Colonic mucosa (tissue), 4 donors: ENCODE measurements at regions not wholly inside any gene's neighbourhood (a gene's known extent, or its start where the extent isn't known, plus 50 kb on each side); places are given as distances from the start of the nearest gene placed in this dataset.

Experiments used
- DNase-seq: peaks from one replicate; pipeline ENCODE4 v3.0.0-alpha.2; 2020
- H3K27ac ChIP-seq: fragments of 200-600 bp; one replicate; pipeline ENCODE4 v1.8.0; 2021
- H3K27me3 ChIP-seq: fragments of 200-600 bp; one replicate; pipeline ENCODE4 v1.8.0; 2021
- H3K36me3 ChIP-seq: fragments of 200-600 bp; one replicate; pipeline ENCODE4 v1.8.0; 2021
- H3K4me1 ChIP-seq: fragments of 200-600 bp; one replicate; pipeline ENCODE4 v1.8.0; 2021; ENCODE audit warnings: mild to moderate bottlenecking
- H3K4me3 ChIP-seq: fragments of 200-600 bp; one replicate; pipeline ENCODE4 v1.8.0; 2021
- H3K9ac ChIP-seq, 2 donors: one replicate each; pipeline ENCODE4 v1.7.0; 2013; ENCODE audit warnings: control low read depth in 2 of 2, low read depth in 2 of 2, low read length in 2 of 2
- H3K9me3 ChIP-seq: fragments of 200-600 bp; one replicate; pipeline ENCODE4 v1.8.0; 2021
- intact Hi-C: fragments of 100-400 bp; cut with DNase I; formaldehyde crosslinking; loops from one replicate; pipeline ENCODE4 v1.14.1; 2022
- TF ChIP-seq, protein P1 (sequence below): fragments of 200-600 bp; IDR thresholded peaks from one replicate; pipeline ENCODE4 v1.8.0; 2022; ENCODE audit warnings: antibody characterized with exemption, mild to moderate bottlenecking
- donor health status: healthy.
- donor health status: DM: no; HTN: no; CAD: no.
- donor health status: DM: no; HTN: no; CAD: no.

GRCh38 chr5:88588609-88589008 lies 294.4 kb downstream of the MEF2C start:
- TF ChIP-seq, protein P1, sequence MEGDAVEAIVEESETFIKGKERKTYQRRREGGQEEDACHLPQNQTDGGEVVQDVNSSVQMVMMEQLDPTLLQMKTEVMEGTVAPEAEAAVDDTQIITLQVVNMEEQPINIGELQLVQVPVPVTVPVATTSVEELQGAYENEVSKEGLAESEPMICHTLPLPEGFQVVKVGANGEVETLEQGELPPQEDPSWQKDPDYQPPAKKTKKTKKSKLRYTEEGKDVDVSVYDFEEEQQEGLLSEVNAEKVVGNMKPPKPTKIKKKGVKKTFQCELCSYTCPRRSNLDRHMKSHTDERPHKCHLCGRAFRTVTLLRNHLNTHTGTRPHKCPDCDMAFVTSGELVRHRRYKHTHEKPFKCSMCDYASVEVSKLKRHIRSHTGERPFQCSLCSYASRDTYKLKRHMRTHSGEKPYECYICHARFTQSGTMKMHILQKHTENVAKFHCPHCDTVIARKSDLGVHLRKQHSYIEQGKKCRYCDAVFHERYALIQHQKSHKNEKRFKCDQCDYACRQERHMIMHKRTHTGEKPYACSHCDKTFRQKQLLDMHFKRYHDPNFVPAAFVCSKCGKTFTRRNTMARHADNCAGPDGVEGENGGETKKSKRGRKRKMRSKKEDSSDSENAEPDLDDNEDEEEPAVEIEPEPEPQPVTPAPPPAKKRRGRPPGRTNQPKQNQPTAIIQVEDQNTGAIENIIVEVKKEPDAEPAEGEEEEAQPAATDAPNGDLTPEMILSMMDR, result no peak
- Histone ChIP-seq H3K9me3 (no peaks in the 10 kb centered on the region), H3K36me3 (no peaks in the 10 kb centered on the region), H3K27ac (no peak overlapping the region), H3K4me1 (no peaks in the 10 kb centered on the region), H3K9ac (no peak overlapping the region), H3K4me3 (no peak overlapping the region), H3K27me3 (no peaks in the 10 kb centered on the region)
- DNase-seq, result no peak
- intact Hi-C loops, result no loop called here

DNA sequence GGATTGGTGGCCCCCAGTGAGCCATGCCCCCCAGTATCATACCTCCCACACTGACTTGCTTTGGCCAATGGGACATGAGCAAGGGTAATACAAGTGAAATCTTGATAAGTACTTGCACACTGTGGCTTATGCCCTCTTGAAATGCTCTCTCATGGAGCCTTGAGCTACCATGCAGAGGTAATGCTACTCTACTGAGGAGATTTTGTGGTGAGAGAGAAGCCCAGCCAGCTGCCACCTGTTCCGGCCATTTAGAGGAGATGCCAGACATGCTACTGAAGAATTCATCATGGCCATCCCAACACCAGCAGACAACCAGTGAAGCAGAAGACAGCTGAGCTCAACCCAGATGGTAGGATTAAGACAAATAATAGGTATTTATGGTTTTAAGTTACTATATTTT lies 299.5 kb downstream of the MEF2C start:
- TF ChIP-seq, protein P1, result no peak
- Histone ChIP-seq H3K9ac (no peak overlapping the region), H3K4me3 (no peak overlapping the region), H3K27me3 (no peaks in the 10 kb centered on the region), H3K4me1 (no peaks in the 10 kb centered on the region), H3K9me3 (no peaks in the 10 kb centered on the region), H3K36me3 (no peaks in the 10 kb centered on the region), H3K27ac (no peak overlapping the region)
- no peak for DNase-seq
- intact Hi-C loops, result no loop called here

GRCh38 chr5:88558366-88558765 lies 289.7 kb upstream of the TMEM161B start:
- Histone ChIP-seq H3K9me3 (no peaks in the 10 kb centered on the region), H3K4me3 (no peak overlapping the region), H3K36me3 (no peaks in the 10 kb centered on the region), H3K27ac (no peak overlapping the region), H3K27me3 (no peaks in the 10 kb centered on the region), H3K9ac (no peak overlapping the region), H3K4me1 (no peaks in the 10 kb centered on the region)
- TF ChIP-seq, protein P1, result no peak
- intact Hi-C loops, result no loop called here
- no peak for DNase-seq

GRCh38 chr5:88557881-88558280 lies 289.2 kb upstream of the TMEM161B start:
- no peak for DNase-seq
- H3K4me1 ChIP-seq, result no peaks in the 10 kb centered on the region
- H3K27ac ChIP-seq, result no peak overlapping the region
- no peak overlapping the region for H3K9ac ChIP-seq
- TF ChIP-seq, protein P1, result no peak
- intact Hi-C loops, result no loop called here
- H3K4me3 ChIP-seq, result no peak overlapping the region
- no peaks in the 10 kb centered on the region for H3K9me3 ChIP-seq
- H3K27me3 ChIP-seq, result no peaks in the 10 kb centered on the region
- H3K36me3 ChIP-seq, result no peaks in the 10 kb centered on the region

DNA sequence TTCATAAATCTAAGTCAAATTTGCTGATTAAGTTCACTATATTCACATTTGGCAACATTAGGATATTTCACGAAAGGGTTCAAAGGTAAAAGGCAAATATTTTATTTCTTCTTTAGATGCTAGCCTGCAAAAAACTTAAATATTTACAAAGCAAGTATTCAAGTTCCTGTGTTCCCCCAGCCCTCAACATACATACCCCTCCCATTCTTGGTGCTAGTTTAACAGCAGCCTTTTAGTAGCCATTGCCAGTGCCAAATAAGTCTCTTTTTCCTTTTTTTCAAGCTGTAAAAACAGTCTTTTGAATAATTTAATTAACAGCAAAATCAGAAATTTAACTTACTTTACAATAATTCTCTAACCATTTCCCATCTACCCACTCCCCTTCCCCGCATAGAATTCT lies 288.5 kb upstream of the TMEM161B start:
- H3K9ac ChIP-seq, result no peak overlapping the region
- no peaks in the 10 kb centered on the region for H3K9me3 ChIP-seq
- TF ChIP-seq, protein P1, result no peak
- no peaks in the 10 kb centered on the region for H3K36me3 ChIP-seq
- DNase-seq, result no peak
- H3K4me1 ChIP-seq, result no peaks in the 10 kb centered on the region
- no peaks in the 10 kb centered on the region for H3K27me3 ChIP-seq
- intact Hi-C loops, result no loop called here
- H3K4me3 ChIP-seq, result no peak overlapping the region
- H3K27ac ChIP-seq, result no peak overlapping the region

- no peak for DNase-seq
- no peaks in the 10 kb centered on the region for H3K4me1 ChIP-seq
- H3K9me3 ChIP-seq, result no peaks in the 10 kb centered on the region
- no peak overlapping the region for H3K9ac ChIP-seq
- TF ChIP-seq, protein P1, result no peak
- H3K4me3 ChIP-seq, result no peak overlapping the region
- no peak overlapping the region for H3K27ac ChIP-seq
- H3K27me3 ChIP-seq, result no peaks in the 10 kb centered on the region
- intact Hi-C loops, result no loop called here
- H3K36me3 ChIP-seq, result no peaks in the 10 kb centered on the region
These were observed 287.8 kb upstream of the TMEM161B start for GRCh38 chr5:88556406-88556805.
